ENCODE measurements at regions not wholly inside any gene's neighbourhood (a gene's known extent, or its start where the extent isn't known, plus 50 kb on each side); places are given as distances from the start of the nearest gene placed in this dataset.

GRCh38 chr16:51391798-51392511 lies 240.9 kb upstream of the SALL1 start:
- CTCF ChIA-PET: no interaction called here
- Histone ChIP-seq H3K9ac (ENCODE audit: low read length) (no peak overlapping the region), H3K79me2 (ENCODE audit: insufficient read depth, low read length) (no peaks in the 10 kb centered on the region), H3K36me3 (ENCODE audit: control insufficient read depth in 1 of 2, insufficient read depth in 2 of 2, low read length in 2 of 2) (no peaks in the 10 kb centered on the region), H2AFZ (ENCODE audit: low read depth, low read length, poor library complexity, severe bottlenecking) (no peak overlapping the region), H3K27ac (ENCODE audit: low read depth, low read length) (no peak overlapping the region), H3K4me2 (ENCODE audit: low read length) (no peak overlapping the region), H4K20me1 (ENCODE audit: insufficient read depth) (no peaks in the 10 kb centered on the region), H3K27me3 (ENCODE audit: insufficient read depth, low read length) (no peaks in the 10 kb centered on the region), H3K9me2 (ENCODE audit: insufficient read depth) (no peaks in the 10 kb centered on the region), H3K9me3 (ENCODE audit: control insufficient read depth in 1 of 2, insufficient read depth in 1 of 2, low read depth in 1 of 2, low read length in 2 of 2) (peaks cover 6 to 31% of the 10 kb centered on the region in 2 experiments; a peak in 2 of 4 replicates), H3K4me3 (replicated peaks in 1 of 2; ENCODE audit: low read depth in 1 of 2, low read length in 2 of 2) (no peak overlapping the region), H3K4me1 (ENCODE audit: control insufficient read depth in 1 of 2, insufficient read depth in 2 of 2, low read length in 2 of 2) (no peaks in the 10 kb centered on the region)
- DNase-seq (ENCODE audit: low read depth, low spot score) (no peak), ATAC-seq (no peak)
- BruUV-seq (replicated peaks): no TSS peak
- RAD21 ChIA-PET (ENCODE audit: low non-redundant PET in 1 of 2, low total read pairs in 2 of 2, uncharacterized antibody in 2 of 2, unreplicated experiment in 2 of 2): no interaction called here
- intact Hi-C loops (cut with micrococcal nuclease): no loop called here
- TF ChIP-seq ELF1 (IDR thresholded peaks at IDR 0.05; ENCODE audit: borderline replicate concordance, low read depth) (no peak), ZFX (IDR thresholded peaks at IDR 0.05) (no peak)
- POLR2A ChIA-PET: no interaction called here

GRCh38 chr16:51390877-51391276 lies 239.8 kb upstream of the SALL1 start:
- Histone ChIP-seq H3K27me3 (ENCODE audit: insufficient read depth, low read length) (no peaks in the 10 kb centered on the region), H4K20me1 (ENCODE audit: insufficient read depth) (no peaks in the 10 kb centered on the region), H3K36me3 (ENCODE audit: control insufficient read depth in 1 of 2, insufficient read depth in 2 of 2, low read length in 2 of 2) (no peaks in the 10 kb centered on the region), H3K27ac (ENCODE audit: low read depth, low read length) (no peak overlapping the region), H2AFZ (ENCODE audit: low read depth, low read length, poor library complexity, severe bottlenecking) (no peak overlapping the region), H3K4me2 (ENCODE audit: low read length) (no peak overlapping the region), H3K79me2 (ENCODE audit: insufficient read depth, low read length) (no peaks in the 10 kb centered on the region), H3K9me3 (ENCODE audit: control insufficient read depth in 1 of 2, insufficient read depth in 1 of 2, low read depth in 1 of 2, low read length in 2 of 2) (peaks cover 6 to 30% of the 10 kb centered on the region in 2 experiments; a peak in 2 of 4 replicates), H3K9ac (ENCODE audit: low read length) (no peak overlapping the region), H3K9me2 (ENCODE audit: insufficient read depth) (no peaks in the 10 kb centered on the region), H3K4me3 (replicated peaks in 1 of 2; ENCODE audit: low read depth in 1 of 2, low read length in 2 of 2) (no peak overlapping the region), H3K4me1 (ENCODE audit: control insufficient read depth in 1 of 2, insufficient read depth in 2 of 2, low read length in 2 of 2) (no peaks in the 10 kb centered on the region)
- BruUV-seq (replicated peaks): no TSS peak
- intact Hi-C loops (cut with micrococcal nuclease): no loop called here
- POLR2A ChIA-PET: no interaction called here
- RAD21 ChIA-PET (ENCODE audit: low non-redundant PET in 1 of 2, low total read pairs in 2 of 2, uncharacterized antibody in 2 of 2, unreplicated experiment in 2 of 2): no interaction called here
- DNase-seq (ENCODE audit: low read depth, low spot score) (no peak), ATAC-seq (no peak)
- CTCF ChIA-PET: no interaction called here
- TF ChIP-seq CBX3 (IDR thresholded peaks at IDR 0.05; ENCODE audit: low read depth): no peak
- no peak for TF ChIP-seq ATF3 (IDR thresholded peaks at IDR 0.05)
- TF ChIP-seq, protein P1, sequence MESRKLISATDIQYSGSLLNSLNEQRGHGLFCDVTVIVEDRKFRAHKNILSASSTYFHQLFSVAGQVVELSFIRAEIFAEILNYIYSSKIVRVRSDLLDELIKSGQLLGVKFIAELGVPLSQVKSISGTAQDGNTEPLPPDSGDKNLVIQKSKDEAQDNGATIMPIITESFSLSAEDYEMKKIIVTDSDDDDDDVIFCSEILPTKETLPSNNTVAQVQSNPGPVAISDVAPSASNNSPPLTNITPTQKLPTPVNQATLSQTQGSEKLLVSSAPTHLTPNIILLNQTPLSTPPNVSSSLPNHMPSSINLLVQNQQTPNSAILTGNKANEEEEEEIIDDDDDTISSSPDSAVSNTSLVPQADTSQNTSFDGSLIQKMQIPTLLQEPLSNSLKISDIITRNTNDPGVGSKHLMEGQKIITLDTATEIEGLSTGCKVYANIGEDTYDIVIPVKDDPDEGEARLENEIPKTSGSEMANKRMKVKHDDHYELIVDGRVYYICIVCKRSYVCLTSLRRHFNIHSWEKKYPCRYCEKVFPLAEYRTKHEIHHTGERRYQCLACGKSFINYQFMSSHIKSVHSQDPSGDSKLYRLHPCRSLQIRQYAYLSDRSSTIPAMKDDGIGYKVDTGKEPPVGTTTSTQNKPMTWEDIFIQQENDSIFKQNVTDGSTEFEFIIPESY (IDR thresholded peaks at IDR 0.05; ENCODE audit: extremely low read depth, insufficient replicate concordance, low read length): no peak
- TF ChIP-seq YY1 (IDR thresholded peaks at IDR 0.05; ENCODE audit: extremely low read depth, insufficient replicate concordance, low read depth, low read length): no peak
- TF ChIP-seq, protein P2, sequence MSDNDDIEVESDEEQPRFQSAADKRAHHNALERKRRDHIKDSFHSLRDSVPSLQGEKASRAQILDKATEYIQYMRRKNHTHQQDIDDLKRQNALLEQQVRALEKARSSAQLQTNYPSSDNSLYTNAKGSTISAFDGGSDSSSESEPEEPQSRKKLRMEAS (IDR thresholded peaks at IDR 0.05): no peak
- no peak for TF ChIP-seq CEBPB (IDR thresholded peaks at IDR 0.05; ENCODE audit: low read depth)
- TF ChIP-seq FOSL1 (IDR thresholded peaks at IDR 0.05; ENCODE audit: low read depth): no peak
- TF ChIP-seq EGR1 (IDR thresholded peaks at IDR 0.05; ENCODE audit: low read depth): no peak
- TF ChIP-seq SP1 (IDR thresholded peaks at IDR 0.05; ENCODE audit: low read depth): no peak
- TF ChIP-seq ZFX (IDR thresholded peaks at IDR 0.05): no peak
